CD4-positive, alpha-beta T cell treated with Interleukin-4 for 4 hours (primary cell): ENCODE measurements at regions not wholly inside any gene's neighbourhood (a gene's known extent, or its start where the extent isn't known, plus 50 kb on each side); places are given as distances from the start of the nearest gene placed in this dataset.
A peak's percentile ranks its signal among the peaks of the same experiment; 100 is the strongest.
"Not testable (repeated sequence)": the region's sequence is repeated elsewhere in the genome, so short reads cannot be mapped to it uniquely, and the experiment has no call there.

ENCODE experiments used
- DNase-seq: peaks from one replicate; pipeline ENCODE4 v3.0.0-alpha.2; 2020

DNA sequence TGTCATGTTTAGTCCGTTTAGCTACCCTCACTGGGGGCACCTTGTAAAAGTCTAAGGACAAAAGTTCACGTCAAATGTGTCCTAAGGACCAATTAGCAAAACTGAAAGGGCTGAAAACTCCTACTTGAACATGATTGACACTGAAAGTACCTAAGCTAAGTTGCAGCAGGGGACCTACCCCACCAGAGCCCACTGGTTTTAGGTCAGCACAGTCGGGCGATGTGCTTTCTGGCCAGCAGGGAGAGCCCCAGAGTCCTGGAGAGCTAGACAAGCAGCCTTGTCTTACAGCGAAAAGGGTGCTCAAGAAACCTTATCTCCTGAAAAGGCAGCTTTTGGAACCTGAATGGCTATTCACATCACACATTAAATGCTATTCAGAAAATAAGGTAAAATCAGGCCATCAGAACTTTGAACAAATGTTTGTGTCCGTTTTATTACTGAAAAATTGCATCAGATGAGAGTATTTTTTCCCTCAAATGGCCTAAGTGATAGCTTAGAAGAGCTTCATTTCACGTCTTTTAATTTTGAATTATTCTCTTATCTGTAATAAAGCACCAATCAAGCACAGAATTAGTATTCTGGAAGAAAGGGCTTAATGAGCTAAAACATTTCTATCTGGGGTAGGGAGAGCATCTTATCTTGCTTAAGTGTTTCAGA lies 52.2 kb upstream of the MKI67 start:
- DNase-seq = peak; percentile 42

DNA sequence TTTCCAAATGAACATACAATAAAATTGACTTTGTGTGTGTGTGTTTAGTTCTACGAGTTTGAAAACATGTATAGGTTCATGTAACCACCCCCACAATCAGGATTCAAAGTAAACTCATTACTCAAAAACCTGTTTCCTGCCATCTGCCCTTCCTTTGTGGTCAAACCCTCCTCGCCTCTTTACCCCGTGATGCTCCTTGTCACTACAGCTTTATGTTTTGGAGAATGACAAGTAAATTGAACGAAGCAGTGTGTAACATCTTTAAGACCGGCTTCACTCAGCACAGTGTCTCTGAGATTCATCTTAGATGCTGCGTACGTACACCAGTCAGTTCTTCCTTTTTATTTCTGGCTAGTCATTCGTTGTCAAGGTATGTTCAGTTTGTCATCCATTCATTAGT lies 54.6 kb upstream of the MKI67 start:
- peak; percentile 66 for DNase-seq

DNA sequence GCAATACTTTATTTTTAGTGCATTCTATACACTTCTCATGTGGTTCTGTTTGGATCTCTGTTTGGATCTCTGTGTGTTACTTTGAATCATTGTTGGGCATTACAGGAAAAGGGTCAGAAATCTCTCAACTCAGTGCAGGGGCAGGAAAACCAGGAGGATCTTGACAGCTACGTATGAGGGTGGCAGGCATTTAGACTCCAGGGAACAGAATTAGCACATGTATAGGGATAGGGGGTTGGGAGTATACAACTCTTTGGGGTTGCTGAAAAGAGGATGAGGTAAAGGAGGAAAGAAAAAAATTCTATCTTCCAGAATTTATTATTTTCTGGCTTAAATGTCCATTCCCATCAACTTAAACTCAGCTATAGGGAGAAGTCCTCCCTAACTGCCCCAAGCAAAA lies 59.4 kb upstream of the MKI67 start:
- DNase-seq = no peak

DNA sequence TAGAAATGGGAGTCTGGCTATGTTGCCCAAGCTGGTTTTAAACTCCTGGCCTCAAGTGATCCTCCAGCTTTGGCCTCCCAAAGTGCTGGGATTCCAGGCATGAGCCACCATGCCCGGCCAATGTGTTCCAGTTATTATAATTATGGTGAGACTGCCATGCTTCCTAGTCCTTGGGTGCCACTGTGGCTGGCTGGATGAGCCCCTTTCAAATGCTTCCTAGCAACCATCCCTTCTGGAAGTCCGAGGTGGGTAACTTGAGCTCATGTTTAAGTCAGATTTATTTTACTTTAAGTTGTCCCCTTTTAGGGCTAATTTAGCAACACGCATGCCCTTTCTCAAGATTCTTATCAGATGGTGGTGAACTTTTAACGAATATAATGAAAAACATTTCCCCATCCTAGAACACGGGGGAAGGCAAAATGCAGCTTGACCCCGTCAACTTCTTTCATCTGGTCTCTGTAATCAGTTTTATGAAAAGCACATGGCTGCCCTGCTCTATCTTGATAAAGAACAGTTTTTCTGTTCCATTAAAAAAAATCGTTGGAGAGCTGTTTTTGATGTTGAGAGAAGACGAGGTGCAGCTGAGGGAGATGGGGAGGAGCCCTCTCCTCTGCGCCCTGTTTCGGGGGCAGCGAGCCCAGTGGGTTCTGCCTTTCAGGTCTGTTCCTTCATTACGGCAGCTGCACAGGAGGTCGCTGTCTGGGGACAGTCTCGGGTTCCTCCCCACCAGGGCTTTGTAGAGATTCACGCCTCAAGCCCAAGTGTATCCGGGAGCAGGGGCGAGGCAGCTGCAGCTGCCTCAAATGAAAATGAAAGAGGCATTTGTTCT lies 61.0 kb upstream of the MKI67 start:
- DNase-seq = peak; percentile 36

DNA sequence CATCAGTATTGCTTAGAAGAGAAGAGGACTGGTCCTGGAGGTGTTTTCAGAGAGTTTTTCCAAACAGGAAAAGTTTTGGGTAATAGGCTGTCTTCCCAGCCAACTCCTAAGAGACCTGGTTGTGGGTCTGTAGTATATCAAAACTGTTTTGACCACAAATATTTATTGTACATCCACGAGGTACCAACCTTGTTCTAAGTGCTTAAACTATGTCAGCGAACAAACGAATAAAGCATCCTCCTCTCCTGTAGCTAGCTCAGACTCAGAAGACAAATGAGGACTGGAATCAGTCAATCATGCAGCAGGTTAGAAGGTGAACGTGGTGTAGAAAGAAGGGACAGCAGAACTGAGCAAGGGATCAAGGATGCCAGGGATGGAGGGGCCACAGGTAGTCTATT lies 61.6 kb upstream of the MKI67 start:
- DNase-seq = no peak

DNA sequence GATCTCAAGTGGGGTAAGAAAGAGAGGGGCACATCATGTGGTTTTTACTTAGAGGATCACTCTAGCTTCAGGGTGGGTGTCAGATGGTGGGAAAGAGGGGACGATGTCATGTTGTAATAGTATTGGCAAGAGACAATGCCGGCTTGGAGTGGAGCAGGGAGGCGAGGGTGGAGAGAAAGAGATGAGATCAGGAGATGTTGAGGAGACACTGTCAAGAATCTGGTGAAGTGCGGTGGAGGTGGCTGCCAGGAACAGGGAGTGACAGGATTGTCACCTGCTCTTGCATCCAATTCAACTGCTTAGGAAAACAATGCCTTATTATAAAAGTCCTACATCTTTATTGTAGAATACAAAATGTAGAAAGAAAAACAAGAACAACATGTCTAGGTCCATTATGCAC lies 63.0 kb upstream of the MKI67 start:
- DNase-seq = no peak

DNA sequence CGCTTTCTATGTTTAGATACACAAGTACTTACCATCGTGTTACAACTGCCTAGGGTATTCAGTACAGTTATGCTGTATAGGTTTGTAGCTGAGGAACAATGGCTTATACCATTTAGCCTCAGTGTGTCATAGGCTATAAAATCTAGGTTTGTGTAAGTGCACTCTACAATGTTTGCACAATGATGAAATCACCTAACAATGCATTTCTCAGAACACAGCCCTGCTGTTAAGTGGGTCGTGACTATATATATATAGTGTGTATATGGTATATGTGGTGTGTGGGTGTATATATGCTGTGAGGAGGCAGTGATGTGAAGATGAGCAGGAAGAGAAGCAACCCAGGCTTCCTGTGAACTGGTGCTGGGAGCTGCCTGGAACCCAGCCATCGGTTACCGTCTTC lies 65.6 kb upstream of the MKI67 start:
- DNase-seq = no peak

DNA sequence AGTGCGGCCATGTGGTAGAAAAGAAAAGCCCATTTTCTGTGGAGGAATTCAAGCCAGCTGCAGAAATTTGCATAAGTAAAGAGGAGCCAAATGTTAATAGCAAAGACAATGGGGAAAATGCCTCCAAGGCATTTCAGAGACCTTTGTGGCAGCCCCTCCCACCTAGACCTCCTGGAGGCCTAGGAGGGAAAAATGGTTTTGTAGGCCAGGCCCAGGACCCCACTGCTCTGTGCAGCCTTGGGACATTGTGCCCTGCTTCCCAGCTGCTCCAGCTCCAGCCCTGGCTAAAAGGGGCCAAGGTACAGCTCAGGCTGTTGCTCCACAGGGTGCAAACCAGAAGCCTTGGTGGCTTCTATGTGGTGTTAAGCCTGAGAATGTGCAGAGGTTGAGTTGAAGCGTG lies 75.6 kb upstream of the MKI67 start:
- DNase-seq = not testable (repeated sequence)

DNA sequence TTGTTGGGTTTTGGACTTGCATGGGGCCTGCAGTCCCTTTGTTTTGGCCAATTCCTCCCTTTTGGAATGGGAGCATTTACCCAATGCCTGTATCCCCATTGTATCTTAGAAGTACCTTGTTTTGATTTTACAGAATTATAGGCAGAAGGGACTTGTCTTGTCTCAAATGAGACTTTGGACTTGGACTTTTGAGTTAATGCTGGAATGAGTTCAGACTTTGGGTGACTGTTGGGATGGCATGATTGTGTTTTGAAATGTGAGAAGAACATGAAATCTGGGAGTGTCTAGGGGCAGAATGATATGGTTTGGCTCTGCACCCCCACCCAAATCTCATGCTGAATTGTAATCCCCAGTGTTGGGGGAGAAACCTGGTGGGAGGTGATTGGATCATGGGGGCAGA lies 76.8 kb upstream of the MKI67 start:
- no peak for DNase-seq

DNA sequence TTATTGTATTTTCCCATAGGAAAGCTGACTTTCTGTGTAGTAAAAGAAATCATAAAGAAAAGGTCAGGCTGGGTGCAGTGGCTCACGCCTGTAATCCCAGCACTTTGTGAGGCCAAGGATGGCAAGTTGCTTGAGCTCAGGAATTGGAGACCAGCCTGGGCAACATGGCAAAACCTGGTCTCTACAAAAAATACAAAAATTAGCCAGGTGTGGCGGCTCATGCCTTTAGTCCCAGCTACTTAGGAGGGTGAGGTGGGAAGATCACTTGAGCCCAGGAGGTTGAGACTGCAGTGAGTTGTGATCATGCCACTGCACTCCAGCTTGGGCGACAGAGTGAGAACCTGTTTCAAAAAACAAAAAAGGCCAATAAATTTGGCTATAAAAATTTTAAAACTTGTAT lies 79.4 kb upstream of the MKI67 start:
- DNase-seq = not testable (repeated sequence)

DNA sequence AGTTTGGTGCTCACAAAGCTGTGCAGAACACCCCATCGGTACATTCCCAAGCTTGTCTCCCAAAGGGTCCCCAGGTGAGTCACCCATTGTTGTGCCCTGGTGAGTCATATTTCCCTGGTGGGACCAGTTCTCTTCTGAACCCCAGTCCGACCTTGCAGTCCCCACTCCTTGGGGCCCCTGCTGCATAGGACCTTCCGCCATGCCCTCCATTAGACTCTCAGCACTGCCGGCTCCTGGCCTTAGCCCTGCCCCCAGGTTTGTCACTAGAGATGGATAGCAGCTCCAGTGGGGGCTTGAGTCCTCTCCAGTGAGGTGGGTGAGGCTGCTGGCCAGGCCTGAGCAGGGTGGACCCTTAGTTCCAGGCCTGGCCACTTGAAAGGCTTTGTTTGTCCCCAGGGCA lies 80.5 kb upstream of the MKI67 start:
- no peak for DNase-seq

DNA sequence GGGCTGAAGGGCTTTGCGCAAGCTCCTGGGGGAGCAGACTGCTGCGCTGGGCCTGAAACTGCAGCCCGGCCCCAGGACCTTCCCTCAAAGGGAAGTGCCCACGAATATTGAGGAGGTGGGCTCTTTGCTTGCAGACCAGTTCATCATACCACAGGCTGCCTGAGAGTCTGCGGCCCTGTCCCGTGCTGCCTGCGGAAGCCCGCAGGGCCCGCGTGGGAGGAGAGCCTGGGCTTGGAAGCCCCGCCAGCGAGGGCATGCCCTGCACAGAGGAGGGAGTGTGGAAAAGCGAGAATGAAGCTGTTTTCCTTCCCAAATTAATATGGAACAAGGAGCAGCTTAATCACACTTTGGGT lies 83.6 kb upstream of the MKI67 start:
- no peak for DNase-seq

DNA sequence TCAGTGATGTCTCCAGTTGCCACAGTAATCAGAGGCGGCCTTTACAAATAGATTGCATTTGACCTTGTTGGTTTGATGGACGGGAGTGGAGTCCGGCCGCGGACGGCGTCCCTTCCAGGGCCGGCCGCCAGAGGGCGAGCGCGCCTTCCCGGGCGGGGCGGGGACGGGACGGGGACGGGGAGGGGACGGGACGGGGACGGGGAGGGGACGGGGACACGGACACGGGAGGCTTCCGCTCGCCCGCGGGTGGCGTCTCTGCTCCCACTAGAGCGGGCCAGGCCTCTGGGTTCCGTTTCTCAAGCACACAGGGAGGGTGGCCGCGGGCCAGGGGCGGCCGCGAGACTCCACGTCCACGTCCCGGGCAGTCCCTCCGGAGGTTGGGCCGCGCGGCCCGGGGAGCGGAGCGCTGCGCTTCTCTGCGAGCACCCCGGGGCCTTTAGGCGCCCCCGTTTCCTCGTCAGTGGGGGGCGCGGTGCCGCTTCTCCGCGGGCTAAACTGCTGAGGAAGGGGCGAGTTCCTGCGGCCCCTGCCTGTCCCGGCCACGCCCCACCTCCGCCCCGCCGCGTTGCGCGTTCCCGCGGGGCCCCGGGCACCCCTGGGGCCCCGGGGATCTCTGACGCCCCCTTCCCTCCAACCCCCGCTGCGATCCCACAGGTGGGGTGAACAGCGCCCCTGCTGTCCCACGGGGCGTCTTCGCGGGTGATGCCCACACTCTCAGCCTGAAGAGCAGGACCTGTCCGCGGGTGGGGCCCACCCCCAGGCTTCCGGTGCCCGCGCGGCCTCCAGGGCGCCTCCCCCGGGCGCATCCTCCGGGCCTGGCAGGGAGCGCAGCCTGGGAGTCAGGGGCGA lies 84.2 kb upstream of the MKI67 start:
- peak; percentile 68 for DNase-seq

DNA sequence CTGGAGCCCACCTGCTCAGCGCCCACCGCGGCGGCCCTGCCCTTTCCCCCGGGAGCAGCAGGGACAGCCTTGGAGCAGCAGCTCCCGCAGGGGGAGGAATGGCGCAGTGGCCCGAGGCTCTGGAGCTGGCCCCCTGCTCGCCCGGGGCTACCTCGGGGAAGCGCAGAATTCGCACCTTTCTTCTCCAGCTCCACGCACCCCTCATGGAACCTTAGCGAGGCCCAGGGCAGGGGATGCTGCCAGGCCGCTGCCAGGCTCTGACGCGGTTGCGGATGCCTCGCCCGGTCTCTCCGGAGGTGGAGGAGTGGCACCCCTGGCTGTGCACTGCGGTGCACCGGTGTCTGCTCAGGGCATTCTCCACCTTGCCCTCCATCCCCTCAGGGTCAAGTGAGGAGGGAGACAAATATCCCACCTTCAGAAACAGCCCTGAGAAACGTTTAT lies 84.9 kb upstream of the MKI67 start:
- no peak for DNase-seq

DNA sequence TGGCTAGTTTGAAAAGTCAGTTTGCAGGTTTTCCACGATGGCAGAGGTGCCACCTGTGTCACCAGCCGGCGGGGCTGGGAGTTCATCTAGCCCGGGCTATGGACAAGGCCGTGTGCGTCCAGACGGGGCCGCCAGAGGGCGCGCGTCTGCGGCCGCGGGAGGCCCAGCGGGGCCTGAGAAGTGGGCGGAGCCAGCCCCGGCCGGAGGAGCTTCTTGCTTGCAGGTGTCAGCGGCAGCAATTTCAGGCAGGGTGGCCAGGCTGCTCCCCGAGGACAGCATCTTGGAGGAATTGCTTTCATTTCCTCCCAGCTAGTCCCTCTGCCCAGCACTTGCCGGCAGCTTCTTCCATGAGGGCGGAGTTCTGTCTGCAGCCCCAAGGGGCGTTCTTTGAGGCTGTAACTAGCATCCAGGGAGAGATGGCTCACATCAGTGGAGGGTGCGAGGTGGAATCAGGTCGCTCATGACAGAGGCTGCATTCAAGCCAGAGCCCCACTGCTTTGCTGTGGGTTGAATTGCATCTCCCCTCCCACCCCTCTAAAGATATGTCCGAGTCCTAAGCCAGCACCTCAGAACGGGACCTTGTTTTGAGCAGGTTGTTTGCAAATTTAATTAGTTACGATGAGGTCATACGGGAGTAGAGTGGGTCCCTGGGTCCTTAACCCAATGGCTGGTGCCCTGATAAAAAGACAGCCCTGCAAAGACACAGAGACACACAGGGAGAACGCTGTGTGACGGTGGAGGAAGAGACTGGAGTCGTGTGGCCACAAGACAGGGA lies 85.9 kb upstream of the MKI67 start:
- DNase-seq = peak; percentile 80

DNA sequence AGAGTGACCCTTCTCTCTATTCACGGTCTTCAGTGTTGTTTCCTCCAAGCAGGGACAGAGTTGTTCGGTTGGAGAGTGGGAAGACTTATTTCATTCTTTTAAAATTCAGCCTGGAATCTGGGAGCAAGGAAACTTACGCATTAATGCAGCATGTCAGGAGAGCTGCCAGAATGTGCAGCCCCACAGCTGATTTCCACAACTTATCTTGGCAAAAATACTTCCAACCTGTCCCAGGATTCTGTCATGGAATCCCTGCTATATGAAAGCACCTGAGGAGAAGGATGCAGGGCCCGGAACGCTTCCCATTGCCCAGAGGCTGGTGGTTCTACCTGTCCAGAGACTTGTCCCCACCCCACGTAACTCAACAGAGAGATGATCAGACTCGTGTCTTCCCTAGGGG lies 86.9 kb upstream of the MKI67 start:
- no peak for DNase-seq

DNA sequence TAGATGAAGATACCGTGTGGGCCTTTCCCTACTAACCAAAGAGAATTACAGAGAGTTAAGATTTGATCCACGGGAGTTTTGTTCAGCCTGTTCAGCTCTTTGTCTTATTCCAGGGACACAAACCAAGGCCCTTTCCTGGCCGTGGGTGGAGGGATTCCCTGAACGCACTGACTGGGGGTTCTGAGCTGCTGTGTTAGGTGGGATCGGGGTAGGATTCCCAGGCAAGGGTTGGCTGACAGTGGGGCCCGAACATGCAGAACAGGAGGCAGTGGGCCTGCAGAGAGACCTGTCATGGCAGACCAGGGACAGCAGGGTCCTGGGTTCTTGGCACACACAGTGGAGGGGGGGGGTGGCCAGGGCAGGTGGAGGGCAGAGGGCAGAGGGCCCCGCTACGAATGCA lies 89.5 kb upstream of the MKI67 start:
- DNase-seq = no peak

DNA sequence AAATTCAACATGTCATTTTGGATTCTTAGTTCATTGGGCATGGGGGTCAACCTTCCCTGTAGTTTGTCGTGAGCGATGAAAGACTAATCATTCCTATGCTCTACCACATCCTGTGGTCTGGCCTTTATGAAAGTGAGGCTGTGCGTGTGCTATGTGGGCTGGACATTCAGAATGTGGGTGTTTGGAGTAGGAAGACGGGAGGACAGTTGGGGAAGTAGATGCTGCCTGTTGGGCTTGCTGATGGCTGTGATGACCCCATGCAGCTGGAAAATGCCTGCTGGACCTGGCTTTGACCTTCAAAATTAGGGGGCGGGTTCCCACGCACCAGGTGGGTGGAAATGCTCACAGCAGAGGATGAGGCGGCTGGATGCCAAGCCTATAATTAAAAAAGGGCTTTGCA lies 90.9 kb upstream of the MKI67 start:
- DNase-seq = no peak

DNA sequence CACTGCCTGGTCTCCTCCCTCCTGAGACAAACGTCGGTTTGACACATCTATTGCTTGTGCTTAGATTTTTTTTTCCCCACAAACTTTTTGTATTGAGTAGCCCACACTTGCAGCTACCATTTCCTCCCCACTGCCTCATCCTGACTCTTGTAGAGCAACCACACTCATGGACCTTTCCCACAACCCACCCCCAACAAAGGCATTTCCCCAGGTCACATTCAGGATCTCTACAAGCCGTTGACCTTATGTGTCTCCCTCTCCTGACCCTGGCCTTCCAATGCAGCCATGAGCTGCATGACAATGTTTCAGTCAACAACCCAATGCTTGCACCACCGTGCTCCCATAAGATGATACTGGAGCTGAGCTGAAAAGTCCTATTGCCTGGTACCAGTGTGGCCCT lies 91.9 kb upstream of the MKI67 start:
- DNase-seq = no peak

DNA sequence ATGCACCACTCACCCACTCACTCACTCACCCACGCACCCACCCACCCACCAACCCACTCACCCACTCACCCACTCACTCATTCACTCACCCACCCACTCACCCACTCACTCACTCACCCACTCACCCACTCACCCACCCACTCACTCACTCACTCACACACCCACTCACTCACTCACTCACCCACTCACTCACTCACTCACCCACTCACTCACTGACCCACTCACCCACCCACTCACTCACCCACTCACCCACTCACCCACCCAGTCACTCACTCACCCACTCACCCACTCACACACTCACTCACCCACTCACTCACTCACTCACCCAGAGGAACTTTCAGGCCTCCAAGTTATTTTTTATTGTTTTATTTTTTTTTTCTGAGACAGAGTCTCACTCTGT lies 93.1 kb upstream of the MKI67 start:
- DNase-seq = no peak

DNA sequence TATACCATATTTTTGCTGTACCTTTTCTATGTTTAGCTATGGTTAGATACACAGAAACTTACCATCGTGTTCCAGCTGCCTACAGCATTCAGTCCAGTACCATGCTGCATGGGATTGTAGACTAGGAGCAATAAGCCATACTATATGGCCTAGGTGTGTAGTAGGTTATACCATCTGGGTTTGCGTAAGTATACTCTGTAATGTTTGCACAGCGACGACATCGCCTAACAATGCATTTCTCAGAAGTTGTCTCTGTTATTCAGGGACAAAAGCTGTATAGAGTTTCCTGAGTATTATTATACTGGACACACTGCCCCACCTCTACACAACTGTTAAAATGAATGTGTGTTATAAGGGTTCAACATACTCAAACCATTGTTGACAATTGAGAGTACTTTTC lies 93.8 kb upstream of the MKI67 start:
- no peak for DNase-seq

DNA sequence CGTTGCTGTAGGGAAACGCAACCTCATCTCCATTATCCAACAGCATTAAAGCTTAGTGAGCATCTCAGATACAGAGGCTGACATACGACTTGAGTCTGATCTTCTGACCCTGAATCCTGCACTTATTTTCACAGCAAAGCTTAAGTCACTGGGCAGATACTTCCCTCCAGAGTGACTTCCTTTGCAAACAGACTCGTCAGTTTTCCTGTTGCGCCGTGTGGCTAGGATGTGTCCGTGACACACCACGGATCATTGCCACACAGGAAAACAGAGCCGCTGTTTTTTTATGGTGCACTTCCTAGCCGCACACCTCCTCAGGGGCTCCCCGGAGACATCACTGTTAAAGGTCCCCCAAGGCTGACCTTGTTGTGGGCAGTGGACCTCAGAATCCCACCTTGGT lies 94.9 kb upstream of the MKI67 start:
- DNase-seq = no peak

DNA sequence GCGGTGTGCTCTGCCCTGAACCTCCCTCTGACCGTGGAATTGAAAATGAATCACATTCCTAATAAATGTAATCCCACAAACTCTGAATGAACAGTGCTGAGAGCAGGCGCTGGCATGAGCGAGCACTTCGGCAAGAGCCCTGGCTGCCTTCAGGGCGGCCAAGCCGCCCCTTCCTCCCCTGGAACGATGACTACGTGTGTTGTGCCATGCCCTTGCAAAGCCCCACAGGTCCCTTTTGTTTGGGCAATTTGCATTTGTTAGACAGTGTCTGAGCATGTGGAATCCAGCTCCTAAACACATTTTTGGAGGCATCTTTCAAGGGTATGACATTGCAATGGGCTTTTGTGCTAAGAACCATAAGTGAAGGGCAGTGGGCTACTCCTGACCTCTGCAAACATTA lies 95.6 kb upstream of the MKI67 start:
- no peak for DNase-seq
